ENCODE measurements at regions not wholly inside any gene's neighbourhood (a gene's known extent, or its start where the extent isn't known, plus 50 kb on each side); places are given as distances from the start of the nearest gene placed in this dataset.

GRCh38 chr4:173704201-173704600 is 174.2 kb upstream of the HAND2 start:
- Histone ChIP-seq H3K27me3 (no peaks in the 10 kb centered on the region), H3K9me3 (no peaks in the 10 kb centered on the region), H3K36me3 (no peaks in the 10 kb centered on the region), H3K4me1 (peaks cover 0 to 1% (median 0%) of the 10 kb centered on the region in 4 donors), H3K4me3 (no peak overlapping the region), H3K27ac (no peak overlapping the region)
- ATAC-seq (no peak), DNase-seq (no peak)
- 67% methylated on average over 7 of the region's 9 CpGs for WGBS (ENCODE audit: insufficient coverage, low coverage, low lambda C conversion rate, missing lambda C conversion rate)
- TF ChIP-seq POLR2A (IDR thresholded peaks at IDR 0.05) (no peak), CTCF (IDR thresholded peaks at IDR 0.05) (no peak)
- intact Hi-C loops (cut with DNase I): no loop called here

GRCh38 chr4:173703021-173703420 is 173.0 kb upstream of the HAND2 start:
- intact Hi-C loops (cut with DNase I): no loop called here
- no peak overlapping the region for H3K27ac ChIP-seq
- H3K4me3 ChIP-seq: no peak overlapping the region
- no peaks in the 10 kb centered on the region for H3K9me3 ChIP-seq
- no peaks in the 10 kb centered on the region for H3K27me3 ChIP-seq
- TF ChIP-seq CTCF (IDR thresholded peaks at IDR 0.05) (no peak), POLR2A (IDR thresholded peaks at IDR 0.05) (no peak)
- peaks cover 0 to 6% (median 0%) of the 10 kb centered on the region in 4 donors for H3K4me1 ChIP-seq
- H3K36me3 ChIP-seq: no peaks in the 10 kb centered on the region
- DNase-seq: no peak
- WGBS (ENCODE audit: insufficient coverage, low coverage, low lambda C conversion rate, missing lambda C conversion rate): 49% methylated on average over 4 of the region's 4 CpGs
- ATAC-seq: no peak

DNA sequence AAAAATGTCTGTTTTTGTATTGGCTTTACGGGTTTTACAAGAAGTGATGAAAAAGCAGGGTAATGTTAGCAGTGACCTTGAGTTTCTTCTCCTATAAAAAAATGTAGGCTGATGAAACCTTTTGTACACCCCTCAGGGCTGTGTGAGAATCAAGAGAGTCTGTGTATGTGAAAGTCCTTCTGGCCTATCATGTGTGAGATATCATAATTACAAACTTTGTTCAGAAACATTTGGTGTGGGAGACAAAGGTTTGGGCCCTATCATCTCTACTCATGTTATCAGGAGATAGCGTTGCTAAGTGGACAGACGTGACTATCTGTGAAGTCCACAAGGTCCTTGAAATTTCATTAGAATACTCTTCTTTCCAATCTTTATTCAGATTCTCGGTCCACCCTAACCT is 170.6 kb upstream of the HAND2 start:
- DNase-seq (no peak), ATAC-seq (no peak)
- Histone ChIP-seq H3K27me3 (no peaks in the 10 kb centered on the region), H3K27ac (no peak overlapping the region), H3K9me3 (no peaks in the 10 kb centered on the region), H3K4me3 (no peak overlapping the region), H3K4me1 (peaks cover 0 to 6% (median 2%) of the 10 kb centered on the region in 4 donors), H3K36me3 (no peaks in the 10 kb centered on the region)
- TF ChIP-seq CTCF (IDR thresholded peaks at IDR 0.05): no peak
- no peak for TF ChIP-seq POLR2A (IDR thresholded peaks at IDR 0.05)
- intact Hi-C loops (cut with DNase I): no loop called here
- WGBS (ENCODE audit: insufficient coverage, low coverage, low lambda C conversion rate, missing lambda C conversion rate): 59% methylated on average over 4 of the region's 4 CpGs

DNA sequence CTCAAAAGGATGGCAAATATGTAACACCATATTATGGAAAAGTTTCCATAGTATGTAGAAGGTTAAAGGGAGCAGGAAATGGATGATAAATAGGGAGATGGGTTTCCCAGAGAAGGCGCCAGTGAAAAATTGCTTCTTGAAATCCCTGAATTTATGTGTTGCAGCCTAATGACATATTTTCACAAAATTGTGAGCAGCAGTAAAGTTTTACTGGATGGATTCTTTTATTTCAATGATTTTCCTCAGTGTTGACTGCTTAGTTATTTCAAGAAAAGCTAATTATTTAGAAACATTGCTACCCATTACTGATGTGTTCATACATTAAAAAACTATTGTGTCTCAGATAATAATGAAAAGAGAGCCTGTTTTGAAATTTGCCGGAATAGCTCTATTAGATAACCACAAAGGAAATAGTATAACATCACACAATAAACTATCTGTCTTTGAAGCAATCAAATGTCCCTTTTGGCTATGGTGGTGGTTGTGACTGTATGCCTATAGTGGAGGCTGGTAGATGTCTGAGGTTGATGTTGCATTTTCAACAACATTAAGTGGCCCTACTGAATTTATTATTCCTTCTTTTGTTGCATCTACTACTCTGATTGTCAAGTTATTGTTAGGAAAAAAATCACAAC is 169.9 kb upstream of the HAND2 start:
- intact Hi-C loops (cut with DNase I): no loop called here
- ATAC-seq (no peak), DNase-seq (no peak)
- 43% methylated on average over 2 of the region's 2 CpGs for WGBS (ENCODE audit: insufficient coverage, low coverage, low lambda C conversion rate, missing lambda C conversion rate)
- H3K36me3 ChIP-seq: no peaks in the 10 kb centered on the region
- TF ChIP-seq CTCF (IDR thresholded peaks at IDR 0.05) (no peak), POLR2A (IDR thresholded peaks at IDR 0.05) (no peak)
- no peak overlapping the region for H3K4me3 ChIP-seq
- no peak overlapping the region for H3K27ac ChIP-seq
- no peaks in the 10 kb centered on the region for H3K27me3 ChIP-seq
- H3K4me1 ChIP-seq: peaks cover 0 to 6% (median 2%) of the 10 kb centered on the region in 4 donors
- H3K9me3 ChIP-seq: no peaks in the 10 kb centered on the region

Measured in right lobe of liver (tissue), 6 donors.